Neural progenitor cell (in vitro differentiated cells): ENCODE measurements at regions not wholly inside any gene's neighbourhood (a gene's known extent, or its start where the extent isn't known, plus 50 kb on each side); places are given as distances from the start of the nearest gene placed in this dataset.

Source experiments
- EZH2 ChIP-seq: fragments of 200-600 bp; sonication (generic); IDR thresholded peaks from 2 replicates; pipeline ENCODE4 v1.6.1; 2017; ENCODE audit warnings: antibody characterized with exemption, mild to moderate bottlenecking, moderate library complexity
- EZH2phosphoT487 ChIP-seq: fragments of 200-600 bp; sonication (generic); IDR thresholded peaks from 2 replicates; pipeline ENCODE4 v1.6.1; 2017; ENCODE audit warnings: antibody characterized with exemption

- TF ChIP-seq EZH2phosphoT487, result no peak
- no peak for TF ChIP-seq EZH2
Measured at GRCh38 chr2:15094161-15094560, 461.6 kb downstream of the LRATD1 start.
